ENCODE measurements at regions not wholly inside any gene's neighbourhood (a gene's known extent, or its start where the extent isn't known, plus 50 kb on each side); places are given as distances from the start of the nearest gene placed in this dataset.

DNA sequence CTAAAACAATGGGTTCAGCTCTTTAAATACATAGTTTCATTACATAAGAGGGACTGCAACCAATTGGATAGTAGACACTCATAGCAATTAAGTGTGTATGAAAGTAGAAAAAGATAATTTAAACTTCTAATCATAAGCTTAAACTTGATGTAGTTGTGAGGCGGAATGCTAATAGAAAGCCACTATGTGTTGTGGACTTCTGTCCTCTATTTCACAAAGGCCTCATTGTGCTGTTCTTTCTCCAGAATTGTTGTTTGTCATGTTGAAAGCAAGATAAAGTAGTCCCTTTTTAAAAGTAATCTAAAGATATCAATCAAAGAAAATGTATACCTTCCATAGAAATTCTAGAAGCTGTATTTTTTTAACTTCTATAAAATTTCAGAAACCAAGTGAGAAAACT is 329.4 kb downstream of the KLHL4 start:
- no peak overlapping the region for H3K27ac Mint-ChIP-seq
- DNase-seq, result no peak
- no peak overlapping the region for H3K4me3 Mint-ChIP-seq
- no peaks in the 10 kb centered on the region for H3K27me3 Mint-ChIP-seq (ENCODE audit: insufficient read depth)
- Histone ChIP-seq H3K27me3 (ENCODE audit: control insufficient read depth, insufficient read depth, low read length, poor library complexity, severe bottlenecking) (no peaks in the 10 kb centered on the region), H3K9ac (ENCODE audit: extremely low read depth, low read length, poor library complexity, severe bottlenecking) (no peak overlapping the region), H3K36me3 (ENCODE audit: control insufficient read depth, insufficient read depth, low read length) (no peaks in the 10 kb centered on the region), H3K9me3 (ENCODE audit: control insufficient read depth, low read length) (no peaks in the 10 kb centered on the region), H3K27ac (ENCODE audit: low read depth, low read length) (no peak overlapping the region), H3K4me3 (ENCODE audit: low read length) (no peak overlapping the region), H3K4me1 (ENCODE audit: control insufficient read depth, insufficient read depth, low read length) (no peaks in the 10 kb centered on the region)
- TF ChIP-seq, protein P1, sequence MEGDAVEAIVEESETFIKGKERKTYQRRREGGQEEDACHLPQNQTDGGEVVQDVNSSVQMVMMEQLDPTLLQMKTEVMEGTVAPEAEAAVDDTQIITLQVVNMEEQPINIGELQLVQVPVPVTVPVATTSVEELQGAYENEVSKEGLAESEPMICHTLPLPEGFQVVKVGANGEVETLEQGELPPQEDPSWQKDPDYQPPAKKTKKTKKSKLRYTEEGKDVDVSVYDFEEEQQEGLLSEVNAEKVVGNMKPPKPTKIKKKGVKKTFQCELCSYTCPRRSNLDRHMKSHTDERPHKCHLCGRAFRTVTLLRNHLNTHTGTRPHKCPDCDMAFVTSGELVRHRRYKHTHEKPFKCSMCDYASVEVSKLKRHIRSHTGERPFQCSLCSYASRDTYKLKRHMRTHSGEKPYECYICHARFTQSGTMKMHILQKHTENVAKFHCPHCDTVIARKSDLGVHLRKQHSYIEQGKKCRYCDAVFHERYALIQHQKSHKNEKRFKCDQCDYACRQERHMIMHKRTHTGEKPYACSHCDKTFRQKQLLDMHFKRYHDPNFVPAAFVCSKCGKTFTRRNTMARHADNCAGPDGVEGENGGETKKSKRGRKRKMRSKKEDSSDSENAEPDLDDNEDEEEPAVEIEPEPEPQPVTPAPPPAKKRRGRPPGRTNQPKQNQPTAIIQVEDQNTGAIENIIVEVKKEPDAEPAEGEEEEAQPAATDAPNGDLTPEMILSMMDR (conservative IDR thresholded peaks at IDR 0.05), result no peak
- no CpG with 5 or more reads among the region's 1 CpG for WGBS, 2 experiments (ENCODE audit: insufficient coverage in 1 of 2, insufficient read length in 1 of 2)
- H3K9me3 Mint-ChIP-seq, result peaks cover 8% of the 10 kb centered on the region
- H3K4me1 Mint-ChIP-seq, result no peaks in the 10 kb centered on the region
- H3K36me3 Mint-ChIP-seq (ENCODE audit: low read depth), result no peaks in the 10 kb centered on the region

DNA sequence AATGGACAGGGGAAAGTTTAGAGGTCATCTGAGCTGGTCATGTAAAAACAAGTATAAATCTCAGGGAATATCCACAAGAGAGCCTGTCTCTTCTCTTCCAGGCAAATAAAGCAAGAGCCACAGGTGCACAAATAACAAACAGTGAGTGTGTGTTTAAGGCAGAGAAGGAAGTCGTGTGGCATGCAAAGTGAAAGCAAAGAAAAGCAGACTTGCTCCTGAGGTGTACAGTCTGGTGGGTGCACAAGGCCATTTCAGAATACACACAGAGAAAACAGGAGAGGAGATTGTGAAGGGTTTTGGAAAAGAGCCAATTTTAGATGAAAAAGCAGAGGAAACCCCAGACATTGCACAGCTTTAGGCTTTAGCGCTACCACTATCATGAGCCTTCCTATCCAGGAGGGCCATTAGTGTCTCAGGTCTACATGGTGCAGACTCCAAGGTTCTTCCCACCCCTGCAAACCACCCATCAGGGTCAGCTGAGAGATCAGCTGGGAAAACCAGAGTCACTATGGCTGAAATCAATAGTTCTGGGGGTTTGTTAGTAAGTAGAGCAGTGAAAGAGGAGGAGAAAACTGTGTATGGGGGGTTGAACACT is 355.8 kb downstream of the KLHL4 start:
- Mint-ChIP-seq H3K4me1 (peaks cover 2% of the 10 kb centered on the region), H3K27me3 (ENCODE audit: insufficient read depth) (no peaks in the 10 kb centered on the region), H3K4me3 (no peak overlapping the region), H3K36me3 (ENCODE audit: low read depth) (no peaks in the 10 kb centered on the region), H3K27ac (no peak overlapping the region), H3K9me3 (peaks cover 2% of the 10 kb centered on the region)
- Histone ChIP-seq H3K36me3 (ENCODE audit: control insufficient read depth, insufficient read depth, low read length) (no peaks in the 10 kb centered on the region), H3K9me3 (ENCODE audit: control insufficient read depth, low read length) (no peaks in the 10 kb centered on the region), H3K9ac (ENCODE audit: extremely low read depth, low read length, poor library complexity, severe bottlenecking) (no peak overlapping the region), H3K27me3 (ENCODE audit: control insufficient read depth, insufficient read depth, low read length, poor library complexity, severe bottlenecking) (no peaks in the 10 kb centered on the region), H3K4me3 (ENCODE audit: low read length) (no peak overlapping the region), H3K4me1 (ENCODE audit: control insufficient read depth, insufficient read depth, low read length) (no peaks in the 10 kb centered on the region), H3K27ac (ENCODE audit: low read depth, low read length) (no peak overlapping the region)
- DNase-seq, result no peak
- TF ChIP-seq, protein P1 (conservative IDR thresholded peaks at IDR 0.05), result no peak
- WGBS, 2 experiments (ENCODE audit: insufficient coverage in 1 of 2, insufficient read length in 1 of 2), result 81% methylated on average over 2 of the region's 2 CpGs; no CpG with 5 or more reads in 1 of the 2 experiments

DNA sequence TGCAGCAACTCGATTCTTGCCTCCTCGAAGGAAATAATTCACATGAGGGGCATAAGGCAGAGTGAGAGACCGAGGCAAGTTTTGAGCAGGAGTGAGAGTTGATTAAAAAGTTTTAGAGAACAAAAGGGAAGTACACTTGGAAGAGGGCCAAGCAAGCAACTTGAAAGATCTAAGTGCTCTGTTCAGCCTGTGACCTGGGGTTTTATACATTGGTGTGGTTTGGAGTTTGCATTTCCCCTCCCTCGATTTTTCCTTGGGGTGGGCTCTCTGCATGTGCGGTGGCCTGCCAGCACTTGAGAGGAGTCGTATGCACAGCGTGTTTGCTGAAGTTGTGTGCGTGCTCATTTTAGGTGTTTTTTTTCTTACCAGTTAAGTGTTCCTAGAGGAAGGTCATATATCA is 356.4 kb downstream of the KLHL4 start:
- no peak overlapping the region for H3K27ac ChIP-seq (ENCODE audit: low read depth, low read length)
- H3K9me3 ChIP-seq (ENCODE audit: control insufficient read depth, low read length), result no peaks in the 10 kb centered on the region
- Mint-ChIP-seq H3K36me3 (ENCODE audit: low read depth) (no peaks in the 10 kb centered on the region), H3K27ac (no peak overlapping the region), H3K27me3 (ENCODE audit: insufficient read depth) (no peaks in the 10 kb centered on the region), H3K4me1 (peaks cover 2% of the 10 kb centered on the region), H3K9me3 (peaks cover 4% of the 10 kb centered on the region), H3K4me3 (no peak overlapping the region)
- 80 to 95% methylated on average over 1 to 6 of the region's 8 CpGs for WGBS, 2 experiments (ENCODE audit: insufficient coverage in 1 of 2, insufficient read length in 1 of 2)
- no peaks in the 10 kb centered on the region for H3K36me3 ChIP-seq (ENCODE audit: control insufficient read depth, insufficient read depth, low read length)
- H3K4me1 ChIP-seq (ENCODE audit: control insufficient read depth, insufficient read depth, low read length), result no peaks in the 10 kb centered on the region
- H3K4me3 ChIP-seq (ENCODE audit: low read length), result no peak overlapping the region
- H3K9ac ChIP-seq (ENCODE audit: extremely low read depth, low read length, poor library complexity, severe bottlenecking), result no peak overlapping the region
- TF ChIP-seq, protein P1 (conservative IDR thresholded peaks at IDR 0.05), result no peak
- DNase-seq, result no peak
- H3K27me3 ChIP-seq (ENCODE audit: control insufficient read depth, insufficient read depth, low read length, poor library complexity, severe bottlenecking), result no peaks in the 10 kb centered on the region
